LoVo (cell line): ENCODE measurements at regions not wholly inside any gene's neighbourhood (a gene's known extent, or its start where the extent isn't known, plus 50 kb on each side); places are given as distances from the start of the nearest gene placed in this dataset.
"Not testable (repeated sequence)": the region's sequence is repeated elsewhere in the genome, so short reads cannot be mapped to it uniquely, and the experiment has no call there.

Experiments used
- DNase-seq: peaks from one replicate; pipeline ENCODE4 v3.0.0-alpha.2; 2016; ENCODE audit warnings: low spot score

DNA sequence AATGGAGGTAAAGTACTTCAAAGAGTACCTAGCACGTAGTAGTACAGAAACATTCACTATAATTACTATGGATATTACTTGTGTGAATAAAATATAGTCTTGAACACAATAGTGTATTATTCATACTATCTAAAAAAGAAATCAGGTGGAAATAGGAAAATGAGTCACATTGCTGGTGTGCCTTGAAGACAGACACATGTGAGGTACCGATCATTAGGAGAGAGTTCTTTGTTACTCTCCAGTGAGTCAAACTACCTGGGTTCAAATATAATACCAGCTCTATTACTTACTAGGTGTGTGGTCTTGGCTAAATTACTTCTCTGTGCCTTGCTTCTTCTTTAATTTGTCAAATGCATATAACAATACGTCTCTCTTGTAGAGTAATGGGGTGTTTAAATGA, 50.8 kb upstream of the BEND6 start:
- no peak for DNase-seq

DNA sequence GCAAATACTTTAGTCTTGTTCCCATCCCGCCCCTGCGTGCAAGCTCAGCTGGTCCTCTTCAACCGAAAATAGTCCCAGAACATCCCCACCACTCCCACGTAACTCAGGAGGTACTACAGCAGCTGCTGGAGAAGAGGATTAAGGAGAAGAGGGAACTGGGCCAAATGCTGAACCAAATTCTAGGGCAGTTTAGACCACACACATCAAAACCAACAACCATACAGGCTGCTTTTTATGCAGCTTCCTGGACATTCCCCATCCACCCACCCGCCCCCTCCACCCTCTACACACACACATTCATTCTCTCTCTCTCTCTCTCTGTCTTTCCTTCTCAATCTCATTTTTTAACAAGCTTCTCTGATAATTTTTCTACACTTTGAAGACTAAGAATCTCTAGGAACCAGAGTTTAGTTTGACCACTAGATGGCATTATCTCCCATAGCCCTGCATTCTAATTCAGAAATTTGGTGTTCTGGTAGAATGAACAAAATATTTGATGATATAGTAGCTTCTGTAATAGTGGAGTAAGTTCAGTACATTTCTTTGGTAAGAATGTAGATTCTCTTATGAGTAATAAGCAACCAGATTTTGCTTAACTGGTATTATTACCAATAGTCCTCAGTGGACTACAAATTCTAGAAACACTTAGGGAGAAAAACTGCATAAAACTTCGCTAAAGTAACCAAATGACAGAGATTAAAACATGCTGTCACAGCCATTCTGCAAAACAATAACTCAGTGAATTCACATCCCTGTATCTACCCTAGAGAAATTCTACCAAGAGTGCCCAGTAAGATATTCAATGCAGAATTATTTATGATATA, 52.1 kb upstream of the BEND6 start:
- DNase-seq = peak; percentile 27

DNA sequence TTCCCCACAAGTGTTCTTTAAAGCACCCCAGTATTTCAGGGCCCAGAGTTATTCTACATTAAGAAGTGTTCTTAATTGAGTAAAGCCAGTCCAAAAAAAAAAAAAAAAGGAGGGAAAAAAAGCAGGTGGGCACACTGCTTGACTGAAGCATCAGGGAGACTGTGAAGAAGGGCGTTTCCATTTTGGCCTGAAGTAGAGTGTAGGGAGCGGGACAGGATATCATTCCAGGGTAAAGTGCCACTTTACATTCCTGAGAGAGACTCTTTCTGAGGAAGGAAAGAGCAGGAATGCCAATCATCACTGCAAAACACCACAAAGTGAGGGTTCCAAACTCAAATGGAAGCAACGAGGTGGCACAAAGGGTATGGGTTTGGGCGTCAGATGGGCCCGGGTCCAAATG, 54.1 kb upstream of the BEND6 start:
- DNase-seq = no peak

DNA sequence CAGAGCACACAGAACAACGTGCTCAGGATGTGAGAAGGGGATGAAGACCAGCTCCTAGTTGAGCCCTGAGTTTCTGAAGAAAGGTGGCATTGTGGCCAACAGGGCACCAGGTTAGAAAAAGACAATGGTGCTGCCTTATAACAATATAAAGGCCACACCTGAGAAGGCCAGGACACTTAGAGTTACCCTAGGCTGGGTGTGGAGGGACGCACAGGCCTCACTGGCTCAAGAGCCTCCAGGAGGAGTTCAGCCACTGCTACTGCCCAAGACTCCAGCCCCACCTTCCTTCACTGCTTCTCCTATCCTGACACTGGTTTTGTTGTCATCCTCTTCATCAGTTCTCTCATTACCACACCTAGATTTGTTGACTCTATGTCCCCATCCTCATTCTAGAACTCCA, 55.2 kb upstream of the BEND6 start:
- no peak for DNase-seq

DNA sequence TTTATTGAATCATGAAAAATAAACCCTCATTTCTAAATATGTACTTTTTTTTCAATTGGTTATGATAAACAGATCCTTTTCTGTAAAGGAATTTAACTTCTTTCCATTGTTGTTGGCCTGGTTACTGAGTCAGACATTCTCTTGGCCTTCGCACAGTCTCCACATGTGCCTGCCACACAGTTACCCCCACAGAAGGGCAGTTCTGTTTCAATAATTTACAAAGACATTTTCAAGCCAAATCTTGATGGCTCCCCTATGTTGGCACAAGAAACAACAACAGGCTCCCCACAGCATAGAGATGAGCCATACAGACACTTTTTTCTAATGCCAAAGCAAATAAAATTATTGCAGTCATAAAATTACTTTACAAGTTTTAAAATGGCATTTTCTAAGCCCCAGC, 55.6 kb upstream of the BEND6 start:
- DNase-seq = peak; percentile 54

DNA sequence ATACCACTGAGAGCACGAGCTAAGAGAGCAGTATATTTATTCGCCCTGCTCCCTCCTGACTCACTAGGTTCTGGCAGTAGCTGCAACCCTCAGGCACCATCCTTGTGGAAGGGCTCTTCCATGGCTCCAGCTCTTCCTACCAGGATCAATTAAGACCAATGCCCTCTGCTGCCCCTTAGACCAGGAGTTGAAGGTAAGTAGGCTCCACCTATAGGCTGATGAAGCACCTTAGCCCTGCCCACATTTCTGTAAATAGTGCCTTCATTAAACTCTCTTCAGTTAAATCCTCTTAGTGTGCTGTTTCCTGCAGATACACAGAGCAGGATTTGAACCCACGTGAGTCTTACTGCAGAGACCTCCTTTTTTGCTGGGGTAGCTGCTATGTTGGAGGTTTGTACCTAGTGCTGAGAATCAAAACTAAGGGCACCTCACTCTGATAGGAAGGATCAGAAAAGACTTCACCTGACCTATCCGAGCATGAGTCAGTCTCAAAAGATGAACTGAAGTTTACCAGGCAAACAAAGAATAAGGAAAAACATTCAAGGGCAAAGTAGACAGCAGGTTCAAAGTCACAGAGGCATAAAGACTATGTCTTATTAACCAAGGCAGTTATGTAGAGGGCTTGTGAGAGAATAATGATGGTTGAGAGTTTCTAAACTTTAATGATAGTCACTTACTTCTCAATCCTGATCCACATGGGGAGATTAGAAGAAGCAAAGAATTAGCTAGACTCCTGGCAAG, 56.9 kb upstream of the BEND6 start:
- no peak for DNase-seq

DNA sequence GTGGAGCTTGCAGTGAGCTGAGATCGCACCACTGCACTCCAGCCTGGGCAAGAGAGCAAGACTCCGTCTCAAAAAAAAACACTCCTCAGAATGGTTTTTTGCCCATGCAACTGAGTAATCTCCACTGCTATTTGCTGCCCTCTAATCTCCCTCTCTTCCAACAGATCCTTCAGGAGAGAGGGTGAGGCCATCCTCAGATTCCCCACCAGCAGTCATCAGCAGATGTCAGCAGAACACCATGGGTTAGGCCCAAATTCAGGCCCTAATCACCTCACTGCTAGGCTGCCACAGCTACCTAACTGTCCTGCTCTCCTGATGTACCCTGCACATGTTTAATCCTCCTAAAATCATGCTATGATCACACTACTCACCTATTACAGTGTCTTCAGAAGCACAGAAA, 63.2 kb upstream of the BEND6 start:
- no peak for DNase-seq

DNA sequence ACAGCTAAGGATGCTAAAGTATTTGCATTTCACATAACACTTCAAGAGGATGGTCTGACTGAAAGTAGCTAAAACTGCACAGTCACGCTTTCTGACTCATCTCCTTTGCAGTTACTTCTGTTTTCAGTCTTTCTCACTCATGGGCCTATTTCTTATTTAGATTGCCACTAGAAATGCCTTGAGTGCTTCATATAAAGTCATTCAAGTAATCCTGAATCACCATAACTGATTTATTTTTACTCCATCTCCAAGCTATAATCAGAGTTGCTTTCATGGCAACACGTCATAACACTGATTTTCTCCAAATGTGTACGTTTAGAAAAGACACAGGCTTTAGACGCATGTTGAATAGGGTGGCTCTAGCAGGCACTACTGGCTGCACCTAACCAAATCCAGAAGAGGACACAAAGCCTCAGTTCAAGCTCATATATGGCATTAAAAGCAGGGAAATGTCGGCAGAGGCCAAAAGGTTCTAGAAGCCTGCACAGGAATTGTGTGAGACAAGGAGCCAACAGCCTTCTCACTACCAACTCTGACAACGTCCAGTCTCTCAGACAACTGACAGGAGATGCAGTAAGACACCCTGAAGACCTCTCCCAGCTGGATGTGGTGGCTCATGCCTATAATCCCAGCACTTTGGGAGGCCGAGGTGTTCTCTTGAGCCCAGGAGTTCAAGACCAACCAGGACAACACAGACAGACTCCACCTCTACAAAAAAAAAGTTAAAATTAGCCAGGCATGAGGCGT, 64.1 kb upstream of the BEND6 start:
- DNase-seq = no peak

DNA sequence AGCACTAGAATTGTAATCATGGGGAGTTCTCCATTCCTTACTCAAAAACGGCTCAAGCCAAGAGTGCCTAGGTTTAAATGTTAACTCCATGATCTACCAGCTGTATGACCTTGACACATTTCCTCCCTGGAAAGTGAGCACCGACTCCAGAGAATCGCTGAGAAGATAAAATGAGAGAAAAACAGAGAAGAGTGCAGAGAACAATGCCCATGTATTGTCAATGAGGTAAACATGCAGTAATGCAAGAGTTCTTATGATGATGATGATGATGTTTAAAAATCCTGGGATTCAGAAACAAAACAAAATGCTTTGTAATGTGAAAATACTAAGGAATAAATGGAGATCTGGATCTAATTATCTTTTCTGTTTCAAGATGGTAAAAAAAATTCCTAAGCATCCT, 64.8 kb upstream of the BEND6 start:
- DNase-seq = no peak

DNA sequence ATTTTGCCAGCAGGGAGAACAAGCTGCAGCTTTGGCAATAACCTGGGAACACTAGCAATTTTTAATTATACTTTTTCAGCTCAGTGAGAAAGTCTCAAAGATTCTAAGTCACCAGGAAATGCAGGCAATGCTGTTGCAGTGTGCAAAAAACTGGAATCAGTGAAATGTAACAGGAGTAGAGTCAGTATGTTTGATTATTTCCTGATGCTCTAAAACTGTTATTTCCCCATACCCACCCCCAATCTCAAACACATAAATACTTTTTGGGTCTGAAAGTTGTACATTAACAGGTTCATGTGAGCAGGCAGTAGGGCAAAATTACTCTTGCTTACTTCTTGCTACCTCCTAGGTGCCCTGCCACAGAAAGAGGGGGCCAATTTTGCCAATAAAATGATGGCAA, 65.4 kb upstream of the BEND6 start:
- DNase-seq = no peak

DNA sequence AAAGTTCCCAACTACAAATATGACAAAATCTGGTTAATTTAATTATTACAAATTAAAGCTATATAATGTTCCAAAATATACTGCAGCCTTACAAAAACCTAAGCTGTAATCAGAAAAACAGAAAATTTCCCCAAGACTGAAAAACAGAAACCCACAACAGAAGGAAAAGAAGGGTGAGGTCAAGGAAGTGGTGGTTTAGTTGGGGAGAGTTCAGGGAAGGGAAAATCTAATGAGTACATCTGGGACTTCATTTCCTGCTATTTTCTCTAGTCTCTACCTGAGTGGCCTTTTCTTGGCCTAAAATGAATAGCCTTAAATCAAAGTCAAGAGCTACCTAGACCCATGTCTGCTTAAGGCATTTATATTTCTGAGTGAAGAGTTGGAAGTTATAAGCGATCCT, 66.2 kb upstream of the BEND6 start:
- no peak for DNase-seq

DNA sequence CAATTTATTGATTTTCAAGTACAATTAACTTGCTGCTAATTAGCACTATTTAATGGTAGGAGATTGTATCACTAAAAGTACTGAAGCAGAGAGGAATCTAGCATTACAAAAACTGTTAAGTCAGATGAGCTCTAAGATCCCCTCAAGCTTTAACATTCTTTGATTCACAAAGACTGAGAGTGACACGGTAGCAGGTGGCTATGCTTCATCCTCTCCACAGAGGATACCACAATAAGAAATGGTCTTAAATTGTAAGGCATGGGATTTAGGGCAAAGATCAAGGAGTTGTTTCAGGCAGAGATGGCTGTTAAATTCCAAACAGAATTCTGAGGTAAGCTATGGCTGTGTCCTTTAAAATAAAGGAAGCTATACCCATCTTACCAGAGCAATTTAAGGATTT, 67.8 kb upstream of the BEND6 start:
- no peak for DNase-seq

DNA sequence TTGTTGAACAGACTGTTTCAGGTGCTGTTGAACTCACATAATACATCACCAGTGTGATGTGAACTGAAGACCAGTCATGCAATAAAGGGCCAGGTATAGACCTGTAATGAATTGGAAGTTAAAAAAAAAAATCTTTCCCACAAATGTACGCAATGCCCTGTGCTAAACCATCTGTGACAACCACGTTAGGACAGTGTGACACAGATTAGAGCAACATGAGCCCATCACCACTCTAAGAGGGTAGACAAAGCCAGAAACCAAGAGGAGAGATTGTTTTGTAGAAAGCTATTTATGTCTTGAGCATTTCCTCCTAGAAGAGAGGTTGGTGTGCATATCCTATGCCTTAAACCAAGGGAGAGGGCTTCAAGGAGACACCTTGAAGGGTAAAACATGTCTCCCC, 77.0 kb upstream of the BEND6 start:
- no peak for DNase-seq

DNA sequence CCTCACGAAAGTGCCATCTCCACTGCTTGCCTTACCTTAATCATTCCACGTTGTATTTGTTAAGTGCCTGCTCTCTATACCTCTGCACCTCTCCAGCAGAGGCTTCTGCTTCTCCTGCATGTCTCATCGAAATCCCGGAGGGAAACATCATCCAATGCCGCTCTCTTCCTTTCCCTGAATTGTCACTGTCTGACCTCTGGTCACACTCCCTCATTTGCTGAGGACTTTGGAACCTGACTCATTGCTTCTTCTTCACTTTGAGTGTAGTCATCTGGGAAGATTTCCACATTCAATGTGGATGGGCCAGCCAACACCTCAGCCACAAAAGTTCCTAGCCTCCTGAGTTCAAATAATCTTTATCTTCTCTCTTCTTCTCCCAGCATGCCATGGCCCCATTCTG, 78.9 kb upstream of the BEND6 start:
- DNase-seq = peak; percentile 83

DNA sequence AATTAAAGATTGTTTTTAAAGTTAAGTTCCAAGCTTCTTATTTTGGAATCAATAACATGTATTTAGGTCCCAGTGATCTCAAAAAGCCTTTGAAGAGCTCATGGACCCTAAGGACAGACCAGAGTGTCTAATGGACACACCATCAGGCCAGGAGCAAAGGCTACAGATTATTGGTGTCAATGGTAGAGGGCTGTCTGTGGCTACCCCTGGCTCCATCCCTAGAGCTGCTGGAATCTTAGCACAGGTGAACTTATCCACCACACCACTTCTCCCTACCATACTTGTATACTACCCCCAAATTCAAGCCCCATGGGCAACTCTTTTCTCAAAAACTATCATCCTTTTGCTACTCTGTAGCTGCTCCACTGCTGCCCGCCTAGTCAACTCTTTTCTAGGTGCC, 79.4 kb upstream of the BEND6 start:
- no peak for DNase-seq

DNA sequence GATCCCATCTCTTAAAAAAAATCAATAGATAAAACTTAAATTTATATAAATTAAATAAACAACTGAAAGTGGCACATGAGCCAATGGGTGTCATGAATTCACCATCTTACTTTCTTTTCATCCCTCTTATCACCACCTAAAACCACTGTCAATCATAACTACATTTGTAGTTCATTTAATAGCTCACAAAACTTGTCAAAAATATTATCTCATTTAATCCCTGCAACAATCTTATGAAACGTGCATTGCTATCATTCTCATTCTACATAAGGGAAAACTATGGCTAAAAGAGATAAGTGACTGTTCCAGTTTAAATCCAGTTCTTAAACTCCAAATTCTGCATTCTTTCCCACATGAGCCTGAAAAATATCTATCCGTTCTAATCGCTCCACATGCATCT, 80.6 kb upstream of the BEND6 start:
- DNase-seq = no peak

DNA sequence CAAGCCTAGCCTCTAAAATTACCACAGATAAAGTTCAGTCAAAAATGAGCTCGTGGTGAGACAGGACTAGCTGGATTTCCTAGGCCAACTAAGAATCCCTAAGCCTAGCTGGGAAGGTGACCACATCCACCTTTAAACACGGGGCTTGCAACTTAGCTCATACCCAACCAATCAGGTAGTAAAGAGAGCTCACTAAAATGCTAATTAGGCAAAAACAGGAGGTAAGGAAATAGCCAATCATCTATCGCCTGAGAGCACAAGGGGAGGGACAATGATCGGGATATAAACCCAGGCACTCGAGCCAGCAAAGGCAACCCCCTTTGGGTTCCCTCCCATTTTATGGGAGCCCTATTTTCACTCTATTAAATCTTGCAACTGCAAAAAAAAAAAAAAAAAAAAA, 84.9 kb upstream of the BEND6 start:
- DNase-seq = not testable (repeated sequence)

DNA sequence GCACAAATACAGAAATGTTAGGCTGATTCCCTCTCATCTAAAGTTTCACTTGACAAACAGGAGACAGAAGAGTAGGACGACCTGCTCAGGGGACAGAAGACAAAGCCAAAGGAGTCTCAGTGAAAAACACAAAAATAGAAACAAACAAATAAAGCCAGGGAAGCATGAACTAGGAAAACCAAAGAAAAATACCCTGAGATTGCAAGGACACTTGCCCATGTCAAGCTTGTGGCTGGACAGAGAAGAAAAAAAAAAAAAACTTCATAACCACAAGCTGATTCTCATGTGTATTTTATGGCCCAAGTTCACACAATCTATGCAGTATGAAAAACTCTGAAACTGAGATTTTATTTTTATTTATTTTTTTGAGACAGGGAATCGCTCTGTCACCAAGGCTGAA, 85.6 kb upstream of the BEND6 start:
- no peak for DNase-seq

DNA sequence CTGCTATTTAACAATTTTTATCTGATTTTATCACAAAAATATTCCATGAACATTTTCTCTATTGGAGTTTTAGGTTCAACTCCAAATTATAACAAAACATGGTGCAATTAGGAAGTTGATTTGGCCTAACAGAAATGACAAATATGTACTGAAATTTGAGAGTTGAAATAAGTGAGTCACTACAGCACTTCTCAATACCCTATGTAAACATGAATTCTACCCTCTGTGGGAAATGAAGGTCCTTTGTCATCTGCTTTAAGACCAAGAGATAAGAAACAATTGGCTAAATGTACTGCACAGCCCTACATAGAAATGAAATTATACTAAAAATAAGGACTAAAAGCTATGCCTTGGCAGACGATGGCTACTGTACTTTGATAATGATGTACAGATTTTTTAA, 86.2 kb upstream of the BEND6 start:
- peak; percentile 29 for DNase-seq

DNA sequence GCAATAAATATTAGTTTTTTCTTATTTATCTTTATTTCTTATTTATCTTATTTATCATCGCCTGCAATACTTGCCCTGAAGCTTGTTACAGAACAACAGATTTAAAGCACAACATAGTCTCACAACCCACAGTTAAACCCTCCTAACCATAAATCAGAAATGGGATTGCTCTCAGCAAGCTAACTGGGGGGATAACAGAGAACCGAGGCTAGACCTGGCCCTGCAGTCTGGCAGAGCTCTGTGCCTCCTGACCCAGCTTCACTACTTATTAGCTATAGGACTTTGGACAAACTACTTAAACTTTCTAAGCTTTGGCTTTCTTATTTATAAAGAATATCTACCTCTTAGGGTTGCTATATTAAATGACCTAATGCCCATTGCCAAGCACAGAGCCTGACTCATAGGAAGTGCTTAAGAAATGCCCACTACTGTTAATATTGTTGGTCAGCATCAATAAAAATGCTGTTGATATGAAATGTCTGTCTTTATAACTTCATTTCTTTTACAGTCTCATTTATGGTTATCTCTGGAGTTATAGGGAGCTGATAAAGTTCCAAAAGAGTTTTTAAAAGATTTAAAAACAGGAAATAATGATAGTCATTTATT, 87.9 kb upstream of the BEND6 start:
- DNase-seq = peak; percentile 32

DNA sequence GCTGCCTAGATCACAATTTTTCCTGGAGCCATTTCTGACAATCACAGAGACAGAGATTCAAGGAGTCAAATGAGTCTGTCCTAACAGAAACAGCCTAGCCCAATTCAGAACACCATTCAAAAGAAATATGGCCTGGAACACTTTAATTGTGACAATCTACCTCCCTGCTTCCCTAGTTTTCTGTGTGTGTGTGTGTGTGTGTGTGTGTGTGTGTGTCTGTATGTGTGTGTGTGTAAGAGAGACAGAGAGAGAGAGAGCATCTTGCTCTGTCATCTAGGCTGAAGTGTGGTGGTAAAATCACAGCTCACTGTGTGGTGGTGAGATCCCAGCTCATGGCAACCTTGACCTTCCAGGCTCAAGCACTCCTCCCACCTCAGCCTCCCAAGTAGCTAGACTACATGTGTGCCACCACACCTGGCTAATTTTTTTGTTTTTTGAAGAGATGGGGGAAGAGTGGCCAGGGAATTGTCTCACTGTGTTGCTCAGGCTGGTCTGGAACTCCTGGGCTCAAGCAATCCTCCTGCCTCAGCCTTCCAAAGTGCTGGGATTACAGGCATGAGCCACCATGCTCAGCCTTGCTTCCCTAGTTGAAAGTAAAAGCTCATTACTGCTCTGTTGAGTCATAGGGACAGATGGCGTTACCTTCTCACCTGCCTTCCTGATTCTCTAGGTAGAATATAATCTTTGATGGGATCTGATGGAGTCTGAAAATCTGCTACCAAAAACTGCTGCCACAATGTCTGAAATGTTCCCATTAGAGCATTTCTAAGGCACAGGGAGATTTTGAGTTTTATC, 89.6 kb upstream of the BEND6 start:
- DNase-seq = no peak

DNA sequence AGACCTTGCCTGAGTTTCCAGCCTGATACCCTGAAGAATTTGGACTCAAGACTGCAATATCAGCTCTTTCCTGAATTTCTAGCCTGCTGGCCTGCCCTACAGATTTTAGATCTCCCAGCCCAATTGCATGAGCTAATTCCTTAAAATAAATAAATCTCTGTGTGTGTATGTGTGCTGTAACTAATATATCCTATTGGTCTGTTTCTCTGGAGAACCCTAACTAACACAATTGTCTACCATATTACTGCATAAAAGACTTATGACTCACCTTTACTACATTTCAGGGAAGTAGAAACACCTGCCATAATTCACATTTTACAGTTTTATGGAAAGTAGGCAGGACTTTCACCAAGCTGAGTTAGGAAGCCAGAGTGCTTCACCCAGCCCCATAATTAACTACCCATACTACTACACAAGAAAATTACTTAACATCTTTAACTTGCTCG, 90.7 kb upstream of the BEND6 start:
- peak; percentile 73 for DNase-seq
